Adrenal gland (tissue), 9 donors: ENCODE measurements at regions not wholly inside any gene's neighbourhood (a gene's known extent, or its start where the extent isn't known, plus 50 kb on each side); places are given as distances from the start of the nearest gene placed in this dataset.

Experiments
- DNase-seq, 7 donors: peaks; one replicate each; pipeline ENCODE4 v3.0.0-alpha.2; 2019 to 2020
- H3K27ac ChIP-seq, 5 donors: fragments of 200-600 bp; sonication (generic) in 4 of 5; 1 replicate in 3 of 5; 2 replicates in 2 of 5; pipeline versions ENCODE4 v1.5.1 to v1.8.0; 2016 to 2020; ENCODE audit warnings: mild to moderate bottlenecking in 1 of 5
- H3K27me3 ChIP-seq: fragments of 200-600 bp; 2 replicates; pipeline ENCODE4 v1.8.0; 2021
- H3K36me3 ChIP-seq, 2 donors: fragments of 200-600 bp; replicated peaks in 1 of 2; 1 replicate in 1 of 2; 2 replicates in 1 of 2; pipeline versions ENCODE4 v1.5.1 to v1.8.0; 2018 to 2022
- H3K4me1 ChIP-seq, 2 donors: fragments of 200-600 bp; replicated peaks in 1 of 2; 1 replicate in 1 of 2; 2 replicates in 1 of 2; pipeline versions ENCODE4 v1.5.1 to v1.8.0; 2018 to 2021
- H3K4me3 ChIP-seq, 4 donors: fragments of 200-600 bp; sonication (generic) in 3 of 4; one replicate each; pipeline ENCODE4 v1.5.1; 2016 to 2018
- H3K9me3 ChIP-seq, 3 donors: fragments of 200-600 bp; sonication (generic) in 1 of 3; replicated peaks in 1 of 3; 1 replicate in 2 of 3; 2 replicates in 1 of 3; pipeline versions ENCODE4 v1.5.1 to v1.8.0; 2016 to 2021
- CTCF ChIP-seq, 6 experiments: fragments of 450-650 bp in 4 of 6; fragments of 200-600 bp in 2 of 6; sonication (generic) in 1 of 6; IDR thresholded peaks; 1 replicate in 5 of 6; 2 replicates in 1 of 6; pipeline versions ENCODE4 v1.5.1 to v1.8.0; 2016 to 2021; ENCODE audit warnings: antibody characterized with exemption in 6 of 6, mild to moderate bottlenecking in 2 of 6, moderate library complexity in 1 of 6
- POLR2A ChIP-seq, 2 donors: fragments of 450-650 bp; IDR thresholded peaks; one replicate each; pipeline ENCODE4 v1.6.1; 2017; ENCODE audit warnings: antibody characterized with exemption in 2 of 2, mild to moderate bottlenecking in 2 of 2, moderate library complexity in 1 of 2
- WGBS, 4 donors: extraction: QIAGEN DNeasy Blood & Tissue Kit in 2 of 4; methylation state at CpG; one replicate each; pipeline versions ENCODE4 v1.1.5 to v1.1.7; 2013 to 2017; 5-methylcytosine and 5-hydroxymethylcytosine counted together
- intact Hi-C, 2 donors: fragments of 100-400 bp; cut with DNase I; formaldehyde crosslinking; loops; one replicate each; pipeline versions ENCODE4 v1.14.1 to v1.15.0; 2022 to 2023
- donor health status: healthy with polysubstance abuse.
- donor health status: Bipolar disorder and iron deficiency.
- donor health status: DM: yes; HTN: yes; CAD: no.
- donor health status: DM: no; HTN: no; CAD: no.
- donor health status: DM: no; HTN: no; CAD: no.

DNA sequence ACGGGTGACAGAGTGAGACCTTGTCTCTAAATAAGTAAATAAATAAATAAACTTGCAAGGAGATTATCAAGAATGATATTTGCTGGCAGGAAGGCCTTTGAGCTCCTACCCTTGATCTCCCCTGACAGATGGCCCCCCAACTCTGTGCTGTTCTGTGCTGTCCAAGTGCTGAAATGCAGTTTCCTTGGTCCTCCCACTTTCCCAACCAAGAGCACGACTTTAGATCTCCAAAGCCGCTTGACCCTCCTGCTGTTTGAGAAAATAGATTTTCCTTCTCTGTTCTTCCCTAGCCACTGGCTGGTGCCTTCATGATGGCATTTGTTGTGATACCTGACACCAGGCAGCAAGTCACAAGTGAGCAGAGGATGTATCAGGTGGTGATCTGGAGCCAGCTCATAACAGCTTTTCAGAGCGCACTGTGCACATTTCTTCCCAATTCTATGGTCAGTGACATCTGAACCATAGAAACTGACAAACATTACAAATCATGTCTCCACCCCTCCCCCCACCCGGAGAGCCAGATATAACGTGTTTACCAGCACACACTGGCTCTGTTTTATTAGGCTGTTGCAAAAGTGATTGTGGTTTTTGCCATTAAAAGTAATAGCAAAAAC, 80.0 kb upstream of the PUM3 start:
- Histone ChIP-seq H3K36me3 (no peaks in the 10 kb centered on the region), H3K27ac (no peak overlapping the region), H3K4me1 (no peaks in the 10 kb centered on the region), H3K9me3 (no peaks in the 10 kb centered on the region), H3K4me3 (no peak overlapping the region), H3K27me3 (no peaks in the 10 kb centered on the region)
- intact Hi-C loops = no loop called here
- TF ChIP-seq POLR2A (IDR thresholded peaks at IDR 0.05) = no peak
- no peak for TF ChIP-seq CTCF (IDR thresholded peaks at IDR 0.05)
- no peak for DNase-seq
- WGBS, 4 donors = 33 to 46% (median 37%) methylated on average over 6 of the region's 6 CpGs

GRCh38 chr9:2919347-2919746, 75.5 kb upstream of the PUM3 start:
- Histone ChIP-seq H3K27ac (no peak overlapping the region), H3K4me3 (no peak overlapping the region), H3K36me3 (no peaks in the 10 kb centered on the region), H3K4me1 (no peaks in the 10 kb centered on the region), H3K9me3 (no peaks in the 10 kb centered on the region), H3K27me3 (no peaks in the 10 kb centered on the region)
- TF ChIP-seq POLR2A (IDR thresholded peaks at IDR 0.05) (no peak), CTCF (IDR thresholded peaks at IDR 0.05) (no peak)
- intact Hi-C loops = no loop called here
- DNase-seq = no peak
- WGBS, 4 donors = 16 to 40% (median 30%) methylated on average over 2 of the region's 2 CpGs

DNA sequence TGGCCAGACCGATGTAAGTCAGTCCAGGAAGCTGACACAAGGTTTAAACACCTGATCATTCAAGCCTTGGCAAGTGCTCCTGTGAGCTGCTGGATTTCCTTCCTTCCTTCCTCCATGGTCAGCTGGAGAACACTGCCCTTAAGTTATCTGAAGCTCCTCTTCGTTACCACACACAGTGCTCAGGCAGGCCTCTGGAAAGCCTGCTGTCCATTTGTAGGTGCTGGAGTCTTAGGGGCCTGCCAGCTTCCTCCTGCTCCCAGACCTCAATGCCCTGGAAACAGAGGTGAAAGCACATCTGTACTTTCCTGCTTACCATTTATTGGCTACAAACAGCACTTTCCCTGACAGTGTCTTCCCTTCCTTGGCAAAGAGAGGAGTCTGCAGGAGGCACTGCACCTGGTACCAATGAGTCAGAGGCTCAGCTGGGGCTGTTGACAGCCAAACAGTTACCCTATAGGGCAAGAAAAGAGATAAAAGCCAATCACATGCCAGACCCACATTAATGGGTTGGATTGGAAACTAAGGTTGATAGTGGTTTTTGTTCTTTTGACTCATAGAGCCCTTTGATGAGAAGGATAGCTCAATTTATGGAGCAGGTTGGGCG, 72.6 kb upstream of the PUM3 start:
- Histone ChIP-seq H3K4me1 (no peaks in the 10 kb centered on the region), H3K27ac (no peak overlapping the region), H3K4me3 (no peak overlapping the region), H3K36me3 (no peaks in the 10 kb centered on the region), H3K27me3 (no peaks in the 10 kb centered on the region), H3K9me3 (no peaks in the 10 kb centered on the region)
- WGBS, 4 donors = 64 to 83% (median 73%) methylated on average over 3 of the region's 3 CpGs
- intact Hi-C loops = no loop called here
- DNase-seq = no peak
- TF ChIP-seq CTCF (IDR thresholded peaks at IDR 0.05) (no peak), POLR2A (IDR thresholded peaks at IDR 0.05) (no peak)

GRCh38 chr9:2913026-2913425, 69.1 kb upstream of the PUM3 start:
- intact Hi-C loops = no loop called here
- TF ChIP-seq POLR2A (IDR thresholded peaks at IDR 0.05) = no peak
- no peak for TF ChIP-seq CTCF (IDR thresholded peaks at IDR 0.05)
- Histone ChIP-seq H3K36me3 (no peaks in the 10 kb centered on the region), H3K27ac (no peak overlapping the region), H3K4me1 (no peaks in the 10 kb centered on the region), H3K9me3 (no peaks in the 10 kb centered on the region), H3K4me3 (no peak overlapping the region), H3K27me3 (no peaks in the 10 kb centered on the region)
- no peak for DNase-seq
- WGBS, 4 donors = 41 to 59% (median 43%) methylated on average over 2 of the region's 2 CpGs
